Panc1 (cell line): ENCODE measurements at regions not wholly inside any gene's neighbourhood (a gene's known extent, or its start where the extent isn't known, plus 50 kb on each side); places are given as distances from the start of the nearest gene placed in this dataset.

Experiments
- ATAC-seq: fragments of 200-7000 bp; cut with Tn5 transposase; 2 replicates; pipeline ENCODE4 v1.9.1; 2020; ENCODE audit warnings: mild to moderate bottlenecking, moderate library complexity
- BruUV-seq: library from RNA; stranded (reverse); fragments of 400-500 nt; replicated peaks from 2 replicates; lab custom pipeline; 2021; lab: Mats Ljungman, UMichigan
- CTCF ChIA-PET: fragments of 300-600 bp; sonication (Branson Sonifier 250); formaldehyde crosslinking; loops from one replicate; lab custom pipeline; 2022; ENCODE audit warnings: antibody characterized with exemption; lab: Charles Lee
- POLR2A ChIA-PET: fragments of 300-600 bp; sonication (Branson Sonifier 250); formaldehyde crosslinking; loops from one replicate; lab custom pipeline; 2022; ENCODE audit warnings: antibody characterized with exemption; lab: Charles Lee
- DNase-seq: peaks from one replicate; pipeline ENCODE4 v3.0.0-alpha.2; 2010; ENCODE audit warnings: low read depth, low spot score
- H3K27ac ChIP-seq: 2 replicates; pipeline ENCODE4 v1.5.1; 2011; ENCODE audit warnings: mild to moderate bottlenecking, low read length, inconsistent platforms
- H3K27me3 ChIP-seq: fragments of 200-500 bp; sonication (Bioruptor generic); 2 replicates; pipeline ENCODE4 v1.6.0; 2014; ENCODE audit warnings: low read length, inconsistent platforms; ENCODE audit not compliant: control insufficient read depth, insufficient read depth
- H3K36me3 ChIP-seq: fragments of 200-500 bp; sonication (Bioruptor generic); 2 replicates; pipeline ENCODE4 v1.5.1; 2014; ENCODE audit warnings: inconsistent platforms, mild to moderate bottlenecking, low read length, moderate library complexity; ENCODE audit not compliant: control insufficient read depth, insufficient read depth
- H3K4me1 ChIP-seq: 2 replicates; pipeline ENCODE4 v1.5.1; 2011; ENCODE audit warnings: inconsistent platforms, mild to moderate bottlenecking, low read length, moderate library complexity; ENCODE audit not compliant: control insufficient read depth, insufficient read depth
- H3K4me3 ChIP-seq, 2 experiments: 2 replicates each; pipeline ENCODE4 v1.5.1; 2011 to 2012; ENCODE audit warnings: low read depth in 2 of 2, low read length in 2 of 2, mild to moderate bottlenecking in 2 of 2, inconsistent platforms in 1 of 2, moderate library complexity in 1 of 2
- H3K9me3 ChIP-seq: fragments of 200-500 bp; sonication (Bioruptor generic); 2 replicates; pipeline ENCODE4 v1.5.1; 2014; ENCODE audit warnings: low read depth, mild to moderate bottlenecking, inconsistent platforms, low read length, moderate library complexity; ENCODE audit not compliant: control insufficient read depth, insufficient read depth
- POLR2AphosphoS5 ChIP-seq: IDR thresholded peaks from 2 replicates; pipeline ENCODE4 v1.6.1; 2012; ENCODE audit warnings: mild to moderate bottlenecking, low read depth, low read length, moderate library complexity
- SIN3A ChIP-seq: IDR thresholded peaks from 2 replicates; pipeline ENCODE4 v1.6.1; 2012; ENCODE audit warnings: low read depth, mild to moderate bottlenecking, low read length, moderate library complexity, borderline replicate concordance; ENCODE audit not compliant: insufficient read depth
- TCF7L2 ChIP-seq: IDR thresholded peaks from 2 replicates; pipeline ENCODE4 v1.6.1; 2011; ENCODE audit warnings: mild to moderate bottlenecking, low read depth, low read length, inconsistent platforms
- in situ Hi-C: cut with HindIII; loops from 2 replicates; pipeline ENCODE4 v1.10.0; 2016; ENCODE audit warnings: low sequenced_read_pairs, low pct_unique_long_range_greater_than_20kb
- intact Hi-C: fragments of 100-400 bp; cut with micrococcal nuclease; formaldehyde crosslinking; loops from one replicate; pipeline ENCODE4 v1.10.0; 2022; ENCODE audit not compliant: unreplicated experiment
- TF ChIP-seq, protein P1 (sequence below), 2 experiments: IDR thresholded peaks; 2 replicates each; pipeline ENCODE4 v1.6.1; 2011 to 2012; ENCODE audit warnings: low read depth in 2 of 2, control low read depth in 1 of 2, low read length in 1 of 2, mild to moderate bottlenecking in 1 of 2, moderate library complexity in 1 of 2; ENCODE audit not compliant: insufficient read depth in 1 of 2
- TF ChIP-seq, protein P2 (sequence below): fragments of 450-650 bp; IDR thresholded peaks from 2 replicates; pipeline ENCODE4 v1.5.1; 2017; ENCODE audit warnings: mild to moderate bottlenecking

DNA sequence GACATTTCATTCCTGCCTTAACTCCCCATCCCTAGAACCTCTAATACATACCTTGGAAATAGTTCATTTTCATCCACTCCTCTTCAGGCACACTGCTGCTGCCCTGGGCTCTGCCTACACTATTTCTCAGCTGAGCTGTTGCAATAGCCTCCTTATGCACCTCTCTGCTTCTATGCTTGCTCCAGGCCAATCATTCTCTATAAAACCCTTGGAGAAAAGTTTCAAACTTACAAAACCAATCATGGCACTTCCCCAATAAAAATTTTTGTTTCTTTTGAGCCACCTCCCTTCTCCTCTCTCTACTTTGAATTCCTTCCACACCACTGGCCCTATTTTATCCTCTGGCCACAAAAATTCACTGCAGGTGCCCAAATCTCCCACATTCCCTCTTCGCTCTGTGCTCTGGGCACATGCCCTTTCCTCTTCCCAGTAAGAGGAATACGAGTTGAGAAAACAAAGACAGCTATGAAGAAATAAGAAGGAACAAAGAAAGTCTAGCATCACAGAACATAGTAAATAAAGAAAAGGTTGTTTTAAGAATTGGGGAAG is 301.4 kb downstream of the ELAVL2 start:
- no peak for DNase-seq
- BruUV-seq, result no TSS peak
- POLR2A ChIA-PET, result no interaction called here

DNA sequence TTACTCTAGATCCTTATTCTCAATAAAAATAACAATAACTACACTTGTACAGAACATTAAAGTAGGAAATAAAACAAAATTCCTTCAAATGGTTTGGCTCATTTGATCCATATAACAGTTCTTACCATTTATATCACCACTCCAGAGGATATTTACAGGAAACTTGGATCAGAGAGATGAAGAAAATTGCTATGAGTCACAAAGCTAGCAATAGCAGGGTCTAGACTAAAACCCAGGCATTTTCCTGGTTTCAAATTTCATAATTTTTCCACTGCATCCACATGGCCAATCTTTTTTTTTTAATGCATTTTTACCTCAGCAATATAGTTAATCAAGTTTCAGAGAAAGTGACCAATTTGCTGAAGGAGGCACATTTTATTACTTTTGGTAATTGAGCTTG is 299.2 kb downstream of the ELAVL2 start:
- Histone ChIP-seq H3K4me1 (no peaks in the 10 kb centered on the region), H3K36me3 (no peaks in the 10 kb centered on the region), H3K27me3 (no peaks in the 10 kb centered on the region), H3K27ac (no peak overlapping the region), H3K4me3 (no peak overlapping the region), H3K9me3 (no peaks in the 10 kb centered on the region)
- ATAC-seq, result no peak
- in situ Hi-C loops (no loop called here), intact Hi-C loops (no loop called here)
- TF ChIP-seq SIN3A (no peak), POLR2AphosphoS5 (no peak), TCF7L2 (no peak)
- TF ChIP-seq, protein P1, sequence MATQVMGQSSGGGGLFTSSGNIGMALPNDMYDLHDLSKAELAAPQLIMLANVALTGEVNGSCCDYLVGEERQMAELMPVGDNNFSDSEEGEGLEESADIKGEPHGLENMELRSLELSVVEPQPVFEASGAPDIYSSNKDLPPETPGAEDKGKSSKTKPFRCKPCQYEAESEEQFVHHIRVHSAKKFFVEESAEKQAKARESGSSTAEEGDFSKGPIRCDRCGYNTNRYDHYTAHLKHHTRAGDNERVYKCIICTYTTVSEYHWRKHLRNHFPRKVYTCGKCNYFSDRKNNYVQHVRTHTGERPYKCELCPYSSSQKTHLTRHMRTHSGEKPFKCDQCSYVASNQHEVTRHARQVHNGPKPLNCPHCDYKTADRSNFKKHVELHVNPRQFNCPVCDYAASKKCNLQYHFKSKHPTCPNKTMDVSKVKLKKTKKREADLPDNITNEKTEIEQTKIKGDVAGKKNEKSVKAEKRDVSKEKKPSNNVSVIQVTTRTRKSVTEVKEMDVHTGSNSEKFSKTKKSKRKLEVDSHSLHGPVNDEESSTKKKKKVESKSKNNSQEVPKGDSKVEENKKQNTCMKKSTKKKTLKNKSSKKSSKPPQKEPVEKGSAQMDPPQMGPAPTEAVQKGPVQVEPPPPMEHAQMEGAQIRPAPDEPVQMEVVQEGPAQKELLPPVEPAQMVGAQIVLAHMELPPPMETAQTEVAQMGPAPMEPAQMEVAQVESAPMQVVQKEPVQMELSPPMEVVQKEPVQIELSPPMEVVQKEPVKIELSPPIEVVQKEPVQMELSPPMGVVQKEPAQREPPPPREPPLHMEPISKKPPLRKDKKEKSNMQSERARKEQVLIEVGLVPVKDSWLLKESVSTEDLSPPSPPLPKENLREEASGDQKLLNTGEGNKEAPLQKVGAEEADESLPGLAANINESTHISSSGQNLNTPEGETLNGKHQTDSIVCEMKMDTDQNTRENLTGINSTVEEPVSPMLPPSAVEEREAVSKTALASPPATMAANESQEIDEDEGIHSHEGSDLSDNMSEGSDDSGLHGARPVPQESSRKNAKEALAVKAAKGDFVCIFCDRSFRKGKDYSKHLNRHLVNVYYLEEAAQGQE (IDR thresholded peaks at IDR 0.05; ENCODE audit: insufficient read depth in 1 of 2, low read depth in 2 of 2, low read length in 1 of 2), result no peak
- TF ChIP-seq, protein P2, sequence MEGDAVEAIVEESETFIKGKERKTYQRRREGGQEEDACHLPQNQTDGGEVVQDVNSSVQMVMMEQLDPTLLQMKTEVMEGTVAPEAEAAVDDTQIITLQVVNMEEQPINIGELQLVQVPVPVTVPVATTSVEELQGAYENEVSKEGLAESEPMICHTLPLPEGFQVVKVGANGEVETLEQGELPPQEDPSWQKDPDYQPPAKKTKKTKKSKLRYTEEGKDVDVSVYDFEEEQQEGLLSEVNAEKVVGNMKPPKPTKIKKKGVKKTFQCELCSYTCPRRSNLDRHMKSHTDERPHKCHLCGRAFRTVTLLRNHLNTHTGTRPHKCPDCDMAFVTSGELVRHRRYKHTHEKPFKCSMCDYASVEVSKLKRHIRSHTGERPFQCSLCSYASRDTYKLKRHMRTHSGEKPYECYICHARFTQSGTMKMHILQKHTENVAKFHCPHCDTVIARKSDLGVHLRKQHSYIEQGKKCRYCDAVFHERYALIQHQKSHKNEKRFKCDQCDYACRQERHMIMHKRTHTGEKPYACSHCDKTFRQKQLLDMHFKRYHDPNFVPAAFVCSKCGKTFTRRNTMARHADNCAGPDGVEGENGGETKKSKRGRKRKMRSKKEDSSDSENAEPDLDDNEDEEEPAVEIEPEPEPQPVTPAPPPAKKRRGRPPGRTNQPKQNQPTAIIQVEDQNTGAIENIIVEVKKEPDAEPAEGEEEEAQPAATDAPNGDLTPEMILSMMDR, result no peak
- ChIA-PET CTCF (no interaction called here), POLR2A (no interaction called here)
- no peak for DNase-seq
- no TSS peak for BruUV-seq

More for the DNA sequence above, 301.4 kb downstream of the ELAVL2 start:
- intact Hi-C loops (no loop called here), in situ Hi-C loops (no loop called here)
- H3K27ac ChIP-seq, result no peak overlapping the region
- no peak for ATAC-seq
- no peak for TF ChIP-seq TCF7L2
- no peaks in the 10 kb centered on the region for H3K9me3 ChIP-seq
- H3K27me3 ChIP-seq, result no peaks in the 10 kb centered on the region
- H3K4me3 ChIP-seq, result no peak overlapping the region
- CTCF ChIA-PET, result no interaction called here
- no peaks in the 10 kb centered on the region for H3K36me3 ChIP-seq
- H3K4me1 ChIP-seq, result no peaks in the 10 kb centered on the region

DNA sequence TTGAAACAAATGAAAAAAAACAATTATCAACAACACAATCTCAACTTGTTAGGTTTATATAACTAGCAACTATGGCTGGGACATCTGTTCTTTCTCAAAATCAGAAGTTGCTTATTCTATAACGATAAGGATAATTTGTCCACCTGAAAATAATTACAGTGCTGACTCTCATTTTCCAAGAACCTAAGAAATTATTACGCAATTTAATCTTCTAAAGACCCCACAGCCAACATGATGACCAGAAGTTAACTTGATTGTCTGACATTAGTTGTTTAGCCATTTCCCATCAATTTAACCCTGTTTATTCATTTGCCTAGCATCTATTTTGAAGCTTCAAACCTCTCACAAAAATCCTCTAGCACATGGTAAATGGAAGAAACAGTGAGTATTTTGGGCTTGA is 293.8 kb downstream of the ELAVL2 start:
- CTCF ChIA-PET, result no interaction called here
- intact Hi-C loops, result no loop called here
- no TSS peak for BruUV-seq
- POLR2A ChIA-PET, result no interaction called here
- no peak for TF ChIP-seq TCF7L2
- no peak for TF ChIP-seq SIN3A
- TF ChIP-seq, protein P1 (IDR thresholded peaks at IDR 0.05; ENCODE audit: insufficient read depth in 1 of 2, low read depth in 2 of 2, low read length in 1 of 2), result no peak
- DNase-seq, result no peak
- no peaks in the 10 kb centered on the region for H3K4me1 ChIP-seq
- H3K9me3 ChIP-seq, result no peaks in the 10 kb centered on the region
- H3K4me3 ChIP-seq, result no peak overlapping the region
- ATAC-seq, result no peak
- H3K27ac ChIP-seq, result no peak overlapping the region
- in situ Hi-C loops, result no loop called here
- H3K36me3 ChIP-seq, result no peaks in the 10 kb centered on the region
- H3K27me3 ChIP-seq, result no peaks in the 10 kb centered on the region
